GM12865 (cell line): ENCODE measurements at regions not wholly inside any gene's neighbourhood (a gene's known extent, or its start where the extent isn't known, plus 50 kb on each side); places are given as distances from the start of the nearest gene placed in this dataset.

ENCODE experiments used
- DNase-seq: peaks from one replicate; pipeline ENCODE4 v3.0.0; 2010; ENCODE audit warnings: low read depth
- H3K4me3 ChIP-seq: 2 replicates; pipeline ENCODE4 v1.5.1; 2011; ENCODE audit warnings: mild to moderate bottlenecking, low read depth, low read length, control low read depth
- TF ChIP-seq, protein P1 (sequence below): IDR thresholded peaks from 2 replicates; pipeline ENCODE4 v1.5.1; 2011; ENCODE audit warnings: low read length, control low read depth, low read depth, inconsistent platforms; ENCODE audit not compliant: insufficient read depth; ENCODE audit errors: missing control alignments

- TF ChIP-seq, protein P1, sequence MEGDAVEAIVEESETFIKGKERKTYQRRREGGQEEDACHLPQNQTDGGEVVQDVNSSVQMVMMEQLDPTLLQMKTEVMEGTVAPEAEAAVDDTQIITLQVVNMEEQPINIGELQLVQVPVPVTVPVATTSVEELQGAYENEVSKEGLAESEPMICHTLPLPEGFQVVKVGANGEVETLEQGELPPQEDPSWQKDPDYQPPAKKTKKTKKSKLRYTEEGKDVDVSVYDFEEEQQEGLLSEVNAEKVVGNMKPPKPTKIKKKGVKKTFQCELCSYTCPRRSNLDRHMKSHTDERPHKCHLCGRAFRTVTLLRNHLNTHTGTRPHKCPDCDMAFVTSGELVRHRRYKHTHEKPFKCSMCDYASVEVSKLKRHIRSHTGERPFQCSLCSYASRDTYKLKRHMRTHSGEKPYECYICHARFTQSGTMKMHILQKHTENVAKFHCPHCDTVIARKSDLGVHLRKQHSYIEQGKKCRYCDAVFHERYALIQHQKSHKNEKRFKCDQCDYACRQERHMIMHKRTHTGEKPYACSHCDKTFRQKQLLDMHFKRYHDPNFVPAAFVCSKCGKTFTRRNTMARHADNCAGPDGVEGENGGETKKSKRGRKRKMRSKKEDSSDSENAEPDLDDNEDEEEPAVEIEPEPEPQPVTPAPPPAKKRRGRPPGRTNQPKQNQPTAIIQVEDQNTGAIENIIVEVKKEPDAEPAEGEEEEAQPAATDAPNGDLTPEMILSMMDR = no peak
- no peak overlapping the region for H3K4me3 ChIP-seq
- DNase-seq = no peak
Observed at GRCh38 chr3:116553355-116553754, 108.1 kb upstream of the LSAMP start.

DNA sequence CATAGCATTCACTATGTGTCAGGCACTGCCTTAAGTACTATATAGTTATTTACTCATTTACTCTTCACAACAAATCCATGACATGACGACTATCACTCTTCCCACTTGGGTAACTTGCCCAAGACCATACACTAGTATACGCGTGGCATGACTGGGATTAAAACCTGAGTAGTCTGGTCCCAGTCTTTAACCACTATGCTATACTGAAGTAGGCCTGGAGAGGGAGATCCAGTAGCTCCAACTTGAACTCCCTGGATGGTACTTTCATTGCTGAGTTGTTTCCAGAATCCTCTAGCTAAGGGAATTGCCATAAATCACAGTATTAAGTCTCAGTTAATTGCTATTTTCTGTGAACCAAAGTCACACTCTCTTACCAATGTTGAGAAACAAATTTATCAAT lies 116.2 kb upstream of the LSAMP start:
- TF ChIP-seq, protein P1 = no peak
- H3K4me3 ChIP-seq = no peak overlapping the region
- no peak for DNase-seq

GRCh38 chr3:116563351-116563750 lies 118.1 kb upstream of the LSAMP start:
- no peak for DNase-seq
- H3K4me3 ChIP-seq = no peak overlapping the region

DNA sequence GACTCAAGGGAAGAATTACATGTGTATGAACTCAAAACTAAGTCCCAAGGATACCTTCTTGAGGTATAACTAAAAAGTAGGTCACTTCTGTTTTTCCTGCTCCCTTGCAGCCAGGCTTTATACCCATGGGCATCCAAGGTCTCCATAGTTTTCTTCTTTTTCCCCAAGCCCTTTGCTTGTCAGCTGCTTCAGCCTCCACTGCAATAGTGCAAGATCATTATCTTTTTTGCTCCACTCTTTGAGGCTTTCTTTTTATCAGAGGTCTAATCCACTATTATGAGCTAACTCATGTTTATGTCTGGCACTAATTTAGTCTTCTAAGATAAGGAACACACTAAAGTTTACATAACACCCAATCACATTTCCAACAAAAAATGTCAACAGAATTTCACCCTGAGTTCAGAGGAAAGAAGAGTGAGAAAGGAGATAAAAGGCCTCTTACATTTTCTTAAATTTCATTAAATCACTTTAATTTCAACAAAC lies 121.2 kb upstream of the LSAMP start:
- TF ChIP-seq, protein P1 = no peak
- no peak overlapping the region for H3K4me3 ChIP-seq
- DNase-seq = no peak

More at GRCh38 chr3:116563351-116563750, 118.1 kb upstream of the LSAMP start:
- TF ChIP-seq, protein P1 = no peak

DNA sequence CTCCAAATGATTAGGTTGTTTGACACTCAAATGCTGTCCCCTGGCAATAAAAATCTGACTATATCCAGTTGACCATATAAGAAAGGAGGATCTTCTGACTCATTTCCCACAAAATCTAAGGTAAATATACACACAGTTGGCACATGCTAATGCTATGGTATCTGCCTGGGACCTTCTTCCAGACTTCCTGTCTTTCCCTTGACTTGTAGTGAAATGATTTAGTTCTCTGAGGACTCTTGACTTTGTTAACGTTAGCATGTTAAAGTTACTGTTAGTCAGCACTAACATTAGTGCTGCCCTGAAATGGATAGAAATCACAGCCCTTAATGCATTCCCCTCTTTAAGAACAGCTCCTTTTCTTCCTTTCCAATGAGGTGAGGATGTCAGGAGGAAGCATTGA lies 124.3 kb upstream of the LSAMP start:
- DNase-seq = no peak
- TF ChIP-seq, protein P1 = no peak
- H3K4me3 ChIP-seq = no peak overlapping the region

DNA sequence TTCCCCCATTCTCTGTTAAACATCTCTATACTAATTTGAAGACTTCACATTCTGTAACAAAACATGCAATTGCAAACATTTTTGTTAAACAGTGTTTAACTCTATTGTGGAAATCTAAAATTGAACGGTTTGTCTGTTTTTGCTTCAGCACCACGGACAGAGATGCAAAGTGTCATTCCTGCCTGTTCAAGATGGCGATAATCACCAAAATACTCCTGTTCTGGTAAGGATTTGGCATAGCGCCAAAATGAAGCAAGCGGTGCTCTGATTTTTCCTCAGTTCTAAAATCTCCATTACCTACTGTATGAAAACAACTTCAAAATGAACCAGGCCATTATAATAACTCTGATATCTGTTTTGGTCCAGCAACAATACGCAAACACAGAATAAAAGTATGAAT lies 129.7 kb upstream of the TUSC7 start:
- no peak overlapping the region for H3K4me3 ChIP-seq
- TF ChIP-seq, protein P1 = no peak
- peak; percentile 1 for DNase-seq

GRCh38 chr3:116586285-116586944 lies 123.2 kb upstream of the TUSC7 start:
- no peak overlapping the region for H3K4me3 ChIP-seq
- TF ChIP-seq, protein P1 = no peak
- no peak for DNase-seq
